ENCODE measurements at regions not wholly inside any gene's neighbourhood (a gene's known extent, or its start where the extent isn't known, plus 50 kb on each side); places are given as distances from the start of the nearest gene placed in this dataset.

GRCh38 chr13:111482126-111482525 is 161.7 kb downstream of the TEX29 start:
- TF ChIP-seq CTCF (conservative IDR thresholded peaks at IDR 0.05; ENCODE audit: low read length) (no peak), EZH2phosphoT487 (IDR thresholded peaks at IDR 0.05; ENCODE audit: borderline replicate concordance, low read depth, low read length) (no peak)
